K562 (cell line): ENCODE measurements at regions not wholly inside any gene's neighbourhood (a gene's known extent, or its start where the extent isn't known, plus 50 kb on each side); places are given as distances from the start of the nearest gene placed in this dataset.

Source experiments
- CHD1 ChIP-seq: fragments of 200-600 bp; sonication (generic); IDR thresholded peaks from one replicate; pipeline ENCODE4 v1.6.1; 2012; ENCODE audit warnings: mild to moderate bottlenecking, moderate library complexity, low read length, inconsistent platforms
- CTCF ChIP-seq, 3 experiments: IDR thresholded peaks in 2 of 3; conservative IDR thresholded peaks in 1 of 3; 2 replicates each; pipeline ENCODE4 v1.5.1; 2011 to 2012; ENCODE audit warnings: low read length in 3 of 3, mild to moderate bottlenecking in 3 of 3, control low read depth in 2 of 3, improper control_type of control experiment in 1 of 3, inconsistent platforms in 1 of 3, low read depth in 1 of 3, mixed read lengths in 1 of 3, moderate library complexity in 1 of 3; ENCODE audit not compliant: insufficient read depth in 2 of 3
- FOXA1 ChIP-seq: fragments of 450-650 bp; IDR thresholded peaks from 2 replicates; pipeline ENCODE4 v1.6.1; 2016; ENCODE audit warnings: mild to moderate bottlenecking, borderline replicate concordance
- REST ChIP-seq, 2 experiments: fragments of 450-650 bp; formaldehyde crosslinking in 1 of 2; IDR thresholded peaks; 2 replicates each; pipeline versions ENCODE4 v1.4.0 to v1.6.1; 2014 to 2020; ENCODE audit warnings: mild to moderate bottlenecking in 2 of 2, borderline replicate concordance in 1 of 2, low read depth in 1 of 2
- YY1 ChIP-seq, 3 experiments: IDR thresholded peaks; 2 replicates each; pipeline ENCODE4 v1.6.1; 2011; ENCODE audit warnings: low read length in 2 of 3, mild to moderate bottlenecking in 2 of 3, moderate library complexity in 2 of 3, borderline replicate concordance in 1 of 3, control low read depth in 1 of 3, low read depth in 1 of 3; ENCODE audit not compliant: insufficient read depth in 3 of 3, insufficient replicate concordance in 2 of 3, control insufficient read depth in 1 of 3, insufficient read length in 1 of 3; ENCODE audit errors: extremely low read depth in 1 of 3
- ZBTB26 ChIP-seq: fragments of 450-650 bp; formaldehyde crosslinking; IDR thresholded peaks from 2 replicates; pipeline ENCODE4 v1.4.0; 2022; ENCODE audit warnings: missing genetic modification characterization

DNA sequence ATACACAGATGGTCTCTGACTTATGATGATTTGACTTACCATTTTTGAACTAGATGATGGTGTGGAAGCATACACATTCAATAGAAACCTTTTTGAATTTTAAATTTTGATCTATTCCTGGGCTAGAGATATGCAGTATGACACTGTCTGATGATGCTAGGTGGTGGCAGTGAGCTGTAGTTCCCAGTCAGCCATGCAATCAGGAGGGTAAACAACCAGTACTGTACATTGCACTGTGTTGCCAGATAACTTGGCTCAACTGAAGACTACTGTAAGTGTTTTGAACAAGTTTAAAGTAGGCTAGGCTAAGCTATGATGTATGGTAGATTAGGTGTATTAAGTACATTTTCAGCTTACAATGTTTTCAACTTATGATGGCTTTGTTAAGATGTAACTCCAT lies 859.1 kb upstream of the ARRDC3 start:
- no peak for TF ChIP-seq CTCF (IDR thresholded peaks at IDR 0.05 in 2 of 3, conservative IDR thresholded peaks at IDR 0.05 in 1 of 3; ENCODE audit: insufficient read depth in 2 of 3, low read depth in 1 of 3, low read length in 3 of 3)
- TF ChIP-seq REST (IDR thresholded peaks at IDR 0.05; ENCODE audit: borderline replicate concordance) = no peak
- no peak for TF ChIP-seq REST (CRISPR knock-in tag; IDR thresholded peaks at IDR 0.05; ENCODE audit: low read depth)
- TF ChIP-seq CHD1 = no peak
- TF ChIP-seq ZBTB26 (CRISPR knock-in tag) = no peak
- TF ChIP-seq FOXA1 = no peak
- no peak for TF ChIP-seq YY1 (IDR thresholded peaks at IDR 0.05; ENCODE audit: borderline replicate concordance in 1 of 3, control insufficient read depth in 1 of 3, extremely low read depth in 1 of 3, insufficient read depth in 3 of 3, insufficient read length in 1 of 3, insufficient replicate concordance in 2 of 3, low read depth in 1 of 3, low read length in 2 of 3)
